HL-60 (cell line): ENCODE measurements at regions not wholly inside any gene's neighbourhood (a gene's known extent, or its start where the extent isn't known, plus 50 kb on each side); places are given as distances from the start of the nearest gene placed in this dataset.

Source experiments
- CTCF ChIP-seq: IDR thresholded peaks from one replicate; pipeline ENCODE4 v1.5.1; 2011; ENCODE audit warnings: low read length, control low read depth, inconsistent platforms; ENCODE audit not compliant: insufficient read depth
- GABPA ChIP-seq: IDR thresholded peaks from 2 replicates; pipeline ENCODE4 v1.6.1; 2012; ENCODE audit warnings: low read depth
- POLR2AphosphoS5 ChIP-seq: IDR thresholded peaks from 2 replicates; pipeline ENCODE4 v1.6.1; 2012; ENCODE audit warnings: low read depth
- SPI1 ChIP-seq: IDR thresholded peaks from 2 replicates; pipeline ENCODE4 v1.6.1; 2012; ENCODE audit warnings: low read depth, mild to moderate bottlenecking, borderline replicate concordance
- TF ChIP-seq, protein P1 (sequence below): IDR thresholded peaks from 2 replicates; pipeline ENCODE4 v1.6.1; 2012; ENCODE audit warnings: low read depth; ENCODE audit not compliant: insufficient replicate concordance

- TF ChIP-seq CTCF: no peak
- no peak for TF ChIP-seq POLR2AphosphoS5
- TF ChIP-seq, protein P1, sequence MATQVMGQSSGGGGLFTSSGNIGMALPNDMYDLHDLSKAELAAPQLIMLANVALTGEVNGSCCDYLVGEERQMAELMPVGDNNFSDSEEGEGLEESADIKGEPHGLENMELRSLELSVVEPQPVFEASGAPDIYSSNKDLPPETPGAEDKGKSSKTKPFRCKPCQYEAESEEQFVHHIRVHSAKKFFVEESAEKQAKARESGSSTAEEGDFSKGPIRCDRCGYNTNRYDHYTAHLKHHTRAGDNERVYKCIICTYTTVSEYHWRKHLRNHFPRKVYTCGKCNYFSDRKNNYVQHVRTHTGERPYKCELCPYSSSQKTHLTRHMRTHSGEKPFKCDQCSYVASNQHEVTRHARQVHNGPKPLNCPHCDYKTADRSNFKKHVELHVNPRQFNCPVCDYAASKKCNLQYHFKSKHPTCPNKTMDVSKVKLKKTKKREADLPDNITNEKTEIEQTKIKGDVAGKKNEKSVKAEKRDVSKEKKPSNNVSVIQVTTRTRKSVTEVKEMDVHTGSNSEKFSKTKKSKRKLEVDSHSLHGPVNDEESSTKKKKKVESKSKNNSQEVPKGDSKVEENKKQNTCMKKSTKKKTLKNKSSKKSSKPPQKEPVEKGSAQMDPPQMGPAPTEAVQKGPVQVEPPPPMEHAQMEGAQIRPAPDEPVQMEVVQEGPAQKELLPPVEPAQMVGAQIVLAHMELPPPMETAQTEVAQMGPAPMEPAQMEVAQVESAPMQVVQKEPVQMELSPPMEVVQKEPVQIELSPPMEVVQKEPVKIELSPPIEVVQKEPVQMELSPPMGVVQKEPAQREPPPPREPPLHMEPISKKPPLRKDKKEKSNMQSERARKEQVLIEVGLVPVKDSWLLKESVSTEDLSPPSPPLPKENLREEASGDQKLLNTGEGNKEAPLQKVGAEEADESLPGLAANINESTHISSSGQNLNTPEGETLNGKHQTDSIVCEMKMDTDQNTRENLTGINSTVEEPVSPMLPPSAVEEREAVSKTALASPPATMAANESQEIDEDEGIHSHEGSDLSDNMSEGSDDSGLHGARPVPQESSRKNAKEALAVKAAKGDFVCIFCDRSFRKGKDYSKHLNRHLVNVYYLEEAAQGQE: no peak
- no peak for TF ChIP-seq GABPA
- no peak for TF ChIP-seq SPI1
These were observed 72.2 kb upstream of the GNAO1 start for GRCh38 chr16:56119133-56119532.
